GM21360 (cell line): ENCODE measurements at regions not wholly inside any gene's neighbourhood (a gene's known extent, or its start where the extent isn't known, plus 50 kb on each side); places are given as distances from the start of the nearest gene placed in this dataset.
"Not testable (repeated sequence)": the region's sequence is repeated elsewhere in the genome, so short reads cannot be mapped to it uniquely, and the experiment has no call there.

Source experiments
- ATAC-seq: cut with Tn5 transposase; IDR thresholded peaks from one replicate; pipeline ENCODE4 v1.9.1; 2021; ENCODE audit warnings: mild to moderate bottlenecking, moderate library complexity; ENCODE audit not compliant: unreplicated experiment

DNA sequence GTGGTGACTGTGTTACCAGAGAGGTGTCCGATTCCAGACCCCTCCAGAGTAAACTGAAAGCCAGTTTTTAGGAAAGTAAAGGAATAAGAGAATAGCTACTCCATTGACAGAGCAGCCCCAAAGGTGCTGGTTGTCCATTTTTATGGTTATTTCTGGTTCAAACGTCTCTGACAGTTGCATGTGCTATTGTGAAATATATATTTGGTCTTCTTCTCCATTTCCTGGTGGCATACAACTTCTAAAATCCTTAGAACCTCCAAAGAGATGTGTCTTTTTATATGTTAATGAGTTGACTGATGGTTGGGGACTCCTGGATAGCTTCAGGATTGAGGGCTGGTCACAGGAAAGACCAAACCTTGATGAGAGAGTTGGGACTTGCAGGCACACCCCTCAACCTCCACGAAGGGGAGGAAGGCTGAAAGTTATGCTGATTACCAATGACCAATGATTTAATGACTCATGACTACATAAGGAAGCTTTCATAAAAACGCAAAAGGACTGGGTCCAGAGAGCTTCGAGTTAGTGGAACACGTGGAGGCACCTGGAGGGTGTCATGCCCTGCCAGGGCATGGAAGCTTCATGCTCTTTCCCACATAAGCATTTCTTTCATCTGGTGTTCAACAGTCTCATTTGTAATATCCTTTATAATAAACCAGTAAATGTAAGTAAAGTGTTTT is 100.7 kb downstream of the SLC16A1 start:
- ATAC-seq: no peak

GRCh38 chr1:112854368-112854984 is 101.5 kb downstream of the SLC16A1 start:
- ATAC-seq: not testable (repeated sequence)

GRCh38 chr1:112853915-112854314 is 102.1 kb downstream of the SLC16A1 start:
- ATAC-seq: not testable (repeated sequence)

DNA sequence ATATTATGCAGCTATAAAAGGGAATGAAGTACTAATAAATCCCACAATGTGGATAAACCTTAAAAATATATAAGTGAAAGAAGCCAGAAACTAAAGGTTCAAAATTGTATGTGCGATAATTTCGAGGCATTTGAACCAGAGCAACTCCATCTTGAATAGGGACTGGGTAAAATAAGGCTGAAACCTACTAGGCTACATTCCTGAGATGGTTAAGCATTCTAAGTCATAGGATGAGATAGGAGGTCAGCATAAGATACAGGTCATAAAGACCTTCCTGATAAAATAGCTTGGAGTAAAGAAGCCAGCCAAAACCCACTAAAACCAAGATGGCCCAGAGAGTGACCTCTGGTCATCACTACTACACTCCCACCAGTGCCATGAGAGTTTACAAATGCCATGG is 103.1 kb downstream of the SLC16A1 start:
- no peak for ATAC-seq

GRCh38 chr1:112852276-112852675 is 103.7 kb downstream of the SLC16A1 start:
- no peak for ATAC-seq

DNA sequence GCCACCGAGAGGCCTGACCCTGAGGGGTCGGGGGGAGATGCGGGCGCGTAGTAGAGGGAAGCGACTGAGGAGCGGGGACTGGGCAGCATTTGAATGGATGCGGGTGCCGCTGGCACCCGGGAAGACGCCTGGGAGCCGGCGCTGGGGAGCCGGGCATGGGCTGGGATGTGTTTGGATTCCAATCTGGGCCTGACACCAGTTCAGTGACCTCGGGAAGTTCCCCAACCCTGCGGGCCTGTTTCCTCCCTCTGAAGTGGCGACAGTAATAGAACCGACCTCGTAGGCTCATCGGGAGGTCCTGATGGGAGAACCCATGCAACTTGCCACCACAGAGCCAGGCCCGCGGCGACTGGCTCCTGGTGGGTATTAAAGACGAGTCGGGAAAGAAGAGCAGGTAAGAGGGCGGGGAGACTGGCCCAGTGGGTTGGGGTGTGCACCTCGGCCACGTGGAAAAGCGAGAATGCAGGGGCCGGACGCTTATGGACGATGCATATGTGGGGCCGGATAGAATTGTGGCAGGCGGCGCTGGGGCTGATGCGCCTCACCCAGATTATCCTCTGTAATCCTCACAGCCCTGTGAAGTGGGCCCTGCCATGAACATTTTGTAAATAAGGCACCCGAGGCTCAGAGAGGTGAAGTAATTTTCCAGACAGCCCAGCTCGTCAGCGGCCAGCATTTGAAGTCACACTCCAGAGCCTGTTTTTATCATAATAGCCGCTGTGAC is 105.8 kb downstream of the SLC16A1 start:
- no peak for ATAC-seq

GRCh38 chr1:112849425-112850033 is 106.5 kb downstream of the SLC16A1 start:
- ATAC-seq: no peak

GRCh38 chr1:112841825-112842224 is 114.2 kb downstream of the SLC16A1 start:
- no peak for ATAC-seq

DNA sequence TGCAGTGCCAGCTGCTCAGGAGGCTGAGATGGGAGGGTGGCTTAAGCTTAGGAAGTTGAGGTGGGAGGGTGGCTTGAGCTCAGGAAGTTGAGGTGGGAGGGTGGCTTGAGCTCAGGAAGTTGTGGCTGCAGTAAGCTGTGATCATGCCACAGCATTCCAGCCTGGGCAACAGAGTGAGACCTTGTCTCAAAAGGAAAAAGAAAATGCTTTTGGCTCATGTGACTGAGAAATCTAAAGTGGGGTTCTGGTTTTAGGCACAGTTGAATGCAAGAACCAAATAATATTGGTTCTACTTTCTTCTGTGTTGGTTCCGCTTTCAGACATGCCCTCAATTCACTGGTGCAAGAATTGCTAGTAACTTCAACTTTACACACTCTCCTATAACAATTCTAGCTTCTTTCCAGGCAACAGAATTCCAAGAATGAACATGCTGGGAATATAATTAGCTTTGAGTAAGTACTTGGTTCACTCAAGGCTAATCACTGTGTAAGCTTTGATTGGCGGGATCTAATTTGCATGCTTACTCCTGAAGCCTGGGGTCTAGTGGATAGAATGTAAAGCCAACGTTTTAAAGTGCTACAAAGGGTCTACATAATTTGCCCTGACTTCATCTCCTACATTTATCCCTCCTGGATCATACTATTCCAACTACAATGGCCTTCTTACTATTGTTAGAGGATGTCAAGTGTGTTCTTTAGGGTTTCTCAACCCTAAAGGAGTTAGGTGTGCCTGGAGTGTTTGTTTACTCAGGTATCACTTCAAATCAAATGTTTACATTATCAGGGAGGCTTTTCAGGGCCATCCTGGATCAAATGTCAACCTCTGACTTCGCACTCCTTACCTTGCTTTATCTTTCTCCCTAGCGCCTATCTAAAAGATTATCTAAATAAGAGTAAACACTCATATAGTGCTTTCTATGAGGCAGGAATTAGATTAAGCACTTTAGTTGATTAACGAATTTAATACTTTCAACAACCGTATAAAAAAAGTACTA is 115.1 kb downstream of the SLC16A1 start:
- ATAC-seq: no peak

GRCh38 chr1:112836642-112837041 is 119.4 kb downstream of the SLC16A1 start:
- ATAC-seq: no peak

- no peak for ATAC-seq
Measured at GRCh38 chr1:112833806-112834205, 118.7 kb upstream of the PPM1J start.

DNA sequence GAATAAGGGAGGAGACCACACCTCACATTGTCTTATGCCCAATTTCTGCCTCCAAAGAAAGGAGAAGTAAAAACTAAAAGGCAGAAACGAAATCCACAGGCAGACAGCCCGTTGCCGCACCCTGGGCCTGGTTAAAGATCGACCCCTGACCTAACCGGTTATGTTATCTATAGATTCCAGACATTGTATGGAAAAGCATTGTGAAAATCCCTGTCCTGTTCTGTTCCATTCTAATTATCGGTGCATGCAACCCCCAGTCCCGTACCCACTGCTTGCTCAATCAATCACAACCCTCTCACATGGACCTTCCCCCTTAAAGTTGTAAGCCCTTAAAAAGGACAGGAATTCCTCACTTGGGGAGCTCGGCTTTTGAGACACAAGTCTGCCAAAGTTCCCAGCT is 117.1 kb upstream of the PPM1J start:
- not testable (repeated sequence) for ATAC-seq

DNA sequence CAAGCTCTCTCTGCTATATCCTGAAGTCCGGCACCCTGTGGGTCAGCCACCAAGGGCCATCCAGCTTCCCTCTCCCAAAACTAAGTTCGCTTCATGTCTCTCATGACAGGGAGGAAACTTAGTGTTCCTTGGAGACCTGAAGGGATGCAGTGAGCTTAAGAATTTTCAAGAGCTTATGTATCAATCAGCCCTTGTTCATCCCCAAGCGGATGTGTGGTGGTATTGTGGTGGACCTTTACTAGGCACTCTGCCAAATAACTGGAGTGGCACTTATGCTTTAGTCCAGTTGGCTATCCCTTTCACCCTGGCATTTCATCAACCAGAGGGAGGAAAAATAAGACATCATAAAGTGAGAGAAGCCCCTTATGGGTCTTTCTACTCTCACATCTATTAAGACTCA is 114.6 kb upstream of the PPM1J start:
- not testable (repeated sequence) for ATAC-seq

GRCh38 chr1:112828716-112829115 is 113.6 kb upstream of the PPM1J start:
- ATAC-seq: no peak

DNA sequence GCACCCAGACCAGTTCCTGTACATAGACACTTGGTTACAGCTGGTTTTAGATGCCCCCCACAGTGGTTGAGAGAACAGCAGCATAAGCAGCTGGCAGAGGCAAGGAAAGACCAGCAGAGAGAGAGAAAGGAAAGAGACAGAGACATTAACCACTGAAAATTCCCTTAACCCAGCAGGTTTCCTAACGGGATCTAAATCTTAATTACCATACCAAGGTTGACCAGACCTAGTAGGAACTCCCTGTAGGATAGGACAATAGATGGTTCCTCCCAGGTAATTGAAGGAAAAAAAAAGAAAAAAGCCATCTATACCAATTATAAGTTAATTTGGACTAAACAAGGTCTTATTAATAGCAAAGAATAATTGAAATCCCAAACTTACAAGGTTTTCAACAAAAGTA is 112.3 kb upstream of the PPM1J start:
- ATAC-seq: not testable (repeated sequence)

GRCh38 chr1:112826217-112826944 is 111.2 kb upstream of the PPM1J start:
- ATAC-seq: no peak

DNA sequence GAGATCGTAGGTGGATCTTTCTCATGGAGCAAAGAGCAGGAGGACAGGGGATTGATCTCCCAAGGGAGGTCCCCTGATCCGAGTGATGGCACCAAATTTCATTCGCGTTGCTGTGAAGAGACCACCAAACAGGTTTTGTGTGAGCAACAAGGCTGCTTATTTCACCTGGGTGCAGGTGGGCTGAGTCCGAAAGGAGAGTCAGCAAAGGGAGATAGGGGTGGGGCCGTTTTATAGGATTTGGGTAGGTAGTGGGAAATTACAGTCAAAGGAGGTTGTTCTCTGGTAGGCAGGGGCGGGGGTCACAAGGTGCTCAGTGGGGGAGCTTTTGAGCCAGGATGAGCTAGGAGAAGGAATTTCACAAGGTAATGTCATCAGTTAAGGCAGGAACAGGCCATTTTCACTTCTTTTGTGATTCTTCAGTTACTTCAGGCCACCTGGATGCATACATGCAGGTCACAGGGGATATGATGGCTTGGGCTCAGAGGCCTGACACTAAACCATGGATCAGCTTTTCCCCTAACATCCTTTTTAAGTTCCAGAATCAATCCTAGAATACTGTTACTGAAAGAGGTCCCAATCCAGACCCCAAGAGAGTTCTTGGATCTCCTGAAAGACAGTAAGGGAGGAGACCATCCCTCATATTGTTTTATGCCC is 110.6 kb upstream of the PPM1J start:
- ATAC-seq: not testable (repeated sequence)

GRCh38 chr1:112825075-112825474 is 109.9 kb upstream of the PPM1J start:
- ATAC-seq: not testable (repeated sequence)
